ENCODE measurements at regions not wholly inside any gene's neighbourhood (a gene's known extent, or its start where the extent isn't known, plus 50 kb on each side); places are given as distances from the start of the nearest gene placed in this dataset.

GRCh38 chr16:76705892-76706291, 428.7 kb downstream of the CNTNAP4 start:
- no peak for TF ChIP-seq TAF1 (IDR thresholded peaks at IDR 0.05; ENCODE audit: borderline replicate concordance, insufficient read depth, low read length)
- no peak for TF ChIP-seq REST (IDR thresholded peaks at IDR 0.05; ENCODE audit: insufficient read depth in 1 of 2, low read depth in 2 of 2, low read length in 2 of 2)
- TF ChIP-seq POLR2AphosphoS5 (IDR thresholded peaks at IDR 0.05; ENCODE audit: low read depth, low read length) = no peak
- no peak for TF ChIP-seq SIN3A (IDR thresholded peaks at IDR 0.05; ENCODE audit: borderline replicate concordance, insufficient read depth, low read length)
